Glutamatergic neuron (in vitro differentiated cells): ENCODE measurements at regions not wholly inside any gene's neighbourhood (a gene's known extent, or its start where the extent isn't known, plus 50 kb on each side); places are given as distances from the start of the nearest gene placed in this dataset.

Experiments used
- DNase-seq: peaks from one replicate; pipeline ENCODE4 v3.0.0; 2022
- H3K27ac Mint-ChIP-seq: one replicate; pipeline ENCODE4 v1.8.0; 2020; ENCODE audit warnings: mild to moderate bottlenecking, mixed read lengths, inconsistent platforms; ENCODE audit not compliant: unreplicated experiment
- H3K27me3 Mint-ChIP-seq: one replicate; pipeline ENCODE4 v1.8.0; 2020; ENCODE audit warnings: mild to moderate bottlenecking, moderate library complexity, mixed read lengths, inconsistent platforms; ENCODE audit not compliant: unreplicated experiment
- H3K36me3 Mint-ChIP-seq: one replicate; pipeline ENCODE4 v1.8.0; 2020; ENCODE audit warnings: mild to moderate bottlenecking, mixed read lengths, inconsistent platforms; ENCODE audit not compliant: unreplicated experiment
- H3K4me1 Mint-ChIP-seq: one replicate; pipeline ENCODE4 v1.8.0; 2020; ENCODE audit warnings: mild to moderate bottlenecking, low read depth, mixed read lengths, inconsistent platforms; ENCODE audit not compliant: unreplicated experiment
- H3K4me3 Mint-ChIP-seq: one replicate; pipeline ENCODE4 v1.8.0; 2020; ENCODE audit warnings: mild to moderate bottlenecking, mixed read lengths, inconsistent platforms; ENCODE audit not compliant: unreplicated experiment
- H3K9me3 Mint-ChIP-seq: one replicate; pipeline ENCODE4 v1.8.0; 2020; ENCODE audit warnings: mild to moderate bottlenecking, moderate library complexity, mixed read lengths, inconsistent platforms; ENCODE audit not compliant: unreplicated experiment
- TF ChIP-seq, protein P1 (sequence below): fragments of 200-600 bp; sonication (generic); IDR thresholded peaks from one replicate; pipeline ENCODE4 v1.5.0; 2021; ENCODE audit not compliant: partially characterized antibody, unreplicated experiment

DNA sequence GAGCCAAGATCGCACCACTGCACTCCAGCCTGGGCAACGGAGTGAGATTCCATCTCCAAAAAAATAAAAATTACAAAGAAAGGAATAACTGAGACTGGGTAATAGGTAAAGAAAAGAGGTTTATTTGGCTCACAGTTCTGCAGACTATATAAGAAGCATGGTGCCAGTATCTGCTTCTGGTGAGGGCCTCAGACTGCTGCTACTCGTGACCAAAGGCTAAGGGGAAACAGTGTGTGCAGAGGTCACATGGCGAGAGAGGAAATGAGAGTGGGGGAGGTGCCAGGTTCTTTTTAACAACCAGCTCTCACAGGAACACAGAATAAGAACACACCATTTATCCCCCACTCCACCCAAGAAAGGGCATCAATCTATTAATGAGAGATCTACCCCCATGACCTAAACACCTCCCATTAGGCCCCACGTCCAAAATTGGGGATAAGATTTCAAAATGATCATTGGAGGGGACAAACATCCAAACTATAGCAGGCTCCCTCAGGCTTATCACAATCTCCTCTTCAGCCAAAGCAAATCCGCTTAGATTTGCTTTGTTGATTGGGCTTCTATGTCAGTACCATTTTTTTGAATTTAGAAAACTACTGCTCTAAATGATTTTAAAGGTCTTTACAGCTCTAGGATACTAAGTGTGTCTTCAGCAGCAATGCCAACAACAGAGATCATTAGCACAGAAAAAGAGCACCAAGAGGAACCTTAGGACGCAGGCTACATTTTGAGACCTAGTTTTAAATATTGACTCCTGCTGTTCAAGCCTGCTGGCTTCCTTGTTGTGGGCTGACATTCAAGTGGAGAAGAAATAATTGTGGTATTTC lies 84.2 kb upstream of the TBL1XR1 start:
- no peak overlapping the region for H3K4me3 Mint-ChIP-seq
- TF ChIP-seq, protein P1, sequence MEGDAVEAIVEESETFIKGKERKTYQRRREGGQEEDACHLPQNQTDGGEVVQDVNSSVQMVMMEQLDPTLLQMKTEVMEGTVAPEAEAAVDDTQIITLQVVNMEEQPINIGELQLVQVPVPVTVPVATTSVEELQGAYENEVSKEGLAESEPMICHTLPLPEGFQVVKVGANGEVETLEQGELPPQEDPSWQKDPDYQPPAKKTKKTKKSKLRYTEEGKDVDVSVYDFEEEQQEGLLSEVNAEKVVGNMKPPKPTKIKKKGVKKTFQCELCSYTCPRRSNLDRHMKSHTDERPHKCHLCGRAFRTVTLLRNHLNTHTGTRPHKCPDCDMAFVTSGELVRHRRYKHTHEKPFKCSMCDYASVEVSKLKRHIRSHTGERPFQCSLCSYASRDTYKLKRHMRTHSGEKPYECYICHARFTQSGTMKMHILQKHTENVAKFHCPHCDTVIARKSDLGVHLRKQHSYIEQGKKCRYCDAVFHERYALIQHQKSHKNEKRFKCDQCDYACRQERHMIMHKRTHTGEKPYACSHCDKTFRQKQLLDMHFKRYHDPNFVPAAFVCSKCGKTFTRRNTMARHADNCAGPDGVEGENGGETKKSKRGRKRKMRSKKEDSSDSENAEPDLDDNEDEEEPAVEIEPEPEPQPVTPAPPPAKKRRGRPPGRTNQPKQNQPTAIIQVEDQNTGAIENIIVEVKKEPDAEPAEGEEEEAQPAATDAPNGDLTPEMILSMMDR, result no peak
- DNase-seq, result no peak
- no peak overlapping the region for H3K27ac Mint-ChIP-seq
- H3K36me3 Mint-ChIP-seq, result no peaks in the 10 kb centered on the region
- H3K9me3 Mint-ChIP-seq, result no peaks in the 10 kb centered on the region
- H3K4me1 Mint-ChIP-seq, result no peaks in the 10 kb centered on the region
- H3K27me3 Mint-ChIP-seq, result no peaks in the 10 kb centered on the region

DNA sequence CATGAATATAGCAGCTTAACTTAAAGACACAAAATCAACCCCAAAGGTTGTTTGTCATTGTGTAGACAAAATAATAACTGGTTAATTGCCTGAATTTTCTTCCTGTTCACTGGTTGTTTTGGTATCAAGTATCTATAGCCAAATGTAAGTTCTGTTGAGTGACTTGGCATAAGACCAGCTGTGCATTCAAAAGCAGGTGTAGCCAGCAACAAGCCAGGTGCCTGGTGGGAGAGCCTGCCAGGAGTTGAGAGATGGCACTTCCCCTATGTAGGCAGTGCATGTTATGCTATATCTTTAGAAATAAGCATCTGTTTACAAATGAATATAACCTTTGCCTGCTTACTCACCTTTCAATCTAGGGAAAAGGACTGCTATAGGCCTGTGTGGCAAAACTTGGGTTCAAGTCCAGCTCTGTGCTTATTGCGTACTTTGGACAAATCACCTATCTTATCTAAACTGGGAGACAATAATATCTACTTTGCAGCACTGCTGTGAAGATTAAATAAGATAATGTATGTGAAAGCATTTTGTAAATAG lies 84.9 kb upstream of the TBL1XR1 start:
- no peak overlapping the region for H3K27ac Mint-ChIP-seq
- no peaks in the 10 kb centered on the region for H3K4me1 Mint-ChIP-seq
- no peaks in the 10 kb centered on the region for H3K9me3 Mint-ChIP-seq
- TF ChIP-seq, protein P1, result no peak
- no peak overlapping the region for H3K4me3 Mint-ChIP-seq
- no peaks in the 10 kb centered on the region for H3K27me3 Mint-ChIP-seq
- no peaks in the 10 kb centered on the region for H3K36me3 Mint-ChIP-seq
- DNase-seq, result no peak

DNA sequence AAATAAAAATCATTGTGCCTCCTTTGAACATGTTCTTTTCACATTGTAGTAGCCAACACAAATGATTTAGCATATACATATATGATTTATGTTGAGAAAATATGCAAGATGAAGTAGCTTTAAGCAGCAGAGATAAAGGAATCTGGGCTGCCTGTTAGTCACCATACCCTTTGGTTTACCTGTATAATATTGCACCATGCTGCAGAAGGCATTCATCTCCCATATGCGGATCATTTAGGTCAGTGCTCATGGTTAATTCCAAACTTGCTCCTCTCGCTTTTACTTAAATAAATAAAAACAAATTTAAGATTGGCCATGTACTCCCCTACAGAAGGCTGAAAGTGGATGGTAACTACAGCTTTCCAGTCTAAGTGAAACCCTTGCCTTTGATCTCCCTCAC lies 86.7 kb upstream of the TBL1XR1 start:
- Mint-ChIP-seq H3K27ac (no peak overlapping the region), H3K4me1 (no peaks in the 10 kb centered on the region), H3K4me3 (no peak overlapping the region), H3K27me3 (no peaks in the 10 kb centered on the region), H3K36me3 (no peaks in the 10 kb centered on the region), H3K9me3 (no peaks in the 10 kb centered on the region)
- no peak for DNase-seq
- TF ChIP-seq, protein P1, result no peak

DNA sequence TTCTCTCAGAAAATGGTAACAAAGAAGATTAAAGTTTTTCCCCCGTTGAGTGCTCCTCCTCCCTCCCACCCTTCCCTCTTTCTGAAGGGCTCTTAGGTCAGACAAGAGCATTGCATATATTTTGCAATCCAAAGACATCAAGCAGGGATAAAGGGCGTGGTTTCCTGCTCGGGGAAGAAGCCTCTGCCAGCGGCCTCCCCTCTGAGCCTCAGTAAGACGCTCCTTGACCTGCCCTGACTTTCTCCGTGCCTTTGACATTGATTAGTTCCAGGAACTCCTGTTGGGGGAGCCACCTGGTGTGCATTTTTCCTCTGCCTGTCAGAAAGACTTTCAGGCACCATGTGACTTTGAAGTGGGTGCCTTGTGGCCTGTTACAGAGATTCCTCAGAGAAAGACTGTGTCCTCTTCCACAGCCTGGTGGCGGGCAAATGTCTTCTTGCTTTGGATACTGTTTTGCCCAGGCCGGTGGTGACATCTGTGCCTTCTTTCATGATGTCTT lies 87.2 kb upstream of the TBL1XR1 start:
- Mint-ChIP-seq H3K9me3 (no peaks in the 10 kb centered on the region), H3K4me3 (no peak overlapping the region), H3K27ac (no peak overlapping the region), H3K4me1 (no peaks in the 10 kb centered on the region), H3K36me3 (no peaks in the 10 kb centered on the region), H3K27me3 (no peaks in the 10 kb centered on the region)
- TF ChIP-seq, protein P1, result no peak
- no peak for DNase-seq

DNA sequence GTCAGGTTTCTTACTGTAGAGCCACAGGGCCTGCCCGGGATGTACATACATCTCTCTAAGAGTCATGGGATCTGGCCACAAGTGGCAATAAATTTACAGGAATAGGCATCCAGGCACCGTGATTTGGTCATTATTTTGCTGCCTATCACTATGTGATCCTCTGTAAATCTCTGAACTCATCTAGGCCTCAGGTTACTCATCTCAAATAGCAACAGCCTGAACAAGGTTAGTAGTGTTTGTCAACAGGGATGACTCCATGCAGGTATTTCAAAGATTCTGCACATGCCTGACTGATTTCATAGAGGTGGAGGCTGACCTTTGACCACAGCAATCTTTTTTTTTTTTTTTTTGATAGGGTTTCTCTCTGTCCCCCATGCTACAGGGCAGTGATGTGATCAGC lies 88.8 kb upstream of the TBL1XR1 start:
- Mint-ChIP-seq H3K4me3 (no peak overlapping the region), H3K36me3 (no peaks in the 10 kb centered on the region), H3K4me1 (no peaks in the 10 kb centered on the region), H3K9me3 (no peaks in the 10 kb centered on the region), H3K27ac (no peak overlapping the region), H3K27me3 (peaks cover 2% of the 10 kb centered on the region)
- TF ChIP-seq, protein P1, result no peak
- no peak for DNase-seq
